HG03432 (cell line): ENCODE measurements at regions not wholly inside any gene's neighbourhood (a gene's known extent, or its start where the extent isn't known, plus 50 kb on each side); places are given as distances from the start of the nearest gene placed in this dataset.

Experiments used
- ATAC-seq: cut with Tn5 transposase; IDR thresholded peaks from one replicate; pipeline ENCODE4 v1.9.1; 2021; ENCODE audit warnings: mild to moderate bottlenecking, moderate library complexity; ENCODE audit not compliant: unreplicated experiment

DNA sequence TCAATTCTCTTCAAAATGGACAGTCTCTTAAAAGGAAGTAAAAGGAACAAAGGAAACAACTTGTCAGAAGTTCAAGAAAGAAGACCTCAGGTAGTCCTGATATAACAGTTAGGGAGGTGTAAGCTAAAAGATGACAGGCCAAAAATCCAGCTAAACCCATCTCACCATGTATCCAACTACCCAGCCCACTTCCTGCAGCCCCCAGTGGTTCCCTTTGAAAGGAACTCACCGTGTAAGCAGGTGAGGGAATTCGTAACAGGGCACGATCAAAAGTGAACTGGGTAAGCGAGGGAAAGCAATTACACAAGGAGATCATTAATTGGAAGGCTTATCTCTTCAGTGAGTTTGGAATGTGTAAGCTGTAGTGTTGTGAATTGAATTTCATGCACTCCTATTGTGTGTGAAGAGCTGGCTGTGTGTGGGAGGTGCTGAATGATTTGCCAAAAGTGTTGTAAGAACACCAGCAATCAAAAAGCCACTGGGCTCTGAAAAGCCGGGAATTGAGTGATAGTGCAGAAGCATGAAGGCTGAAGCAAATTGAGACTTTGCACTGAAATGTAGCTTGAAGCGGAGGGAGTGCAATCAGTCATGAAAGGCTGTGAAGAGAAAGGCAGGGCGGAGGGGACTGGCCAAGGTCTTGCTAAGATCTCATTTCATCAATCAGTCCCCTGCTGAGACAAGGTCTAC is 914.2 kb upstream of the LCORL start:
- ATAC-seq, result no peak

DNA sequence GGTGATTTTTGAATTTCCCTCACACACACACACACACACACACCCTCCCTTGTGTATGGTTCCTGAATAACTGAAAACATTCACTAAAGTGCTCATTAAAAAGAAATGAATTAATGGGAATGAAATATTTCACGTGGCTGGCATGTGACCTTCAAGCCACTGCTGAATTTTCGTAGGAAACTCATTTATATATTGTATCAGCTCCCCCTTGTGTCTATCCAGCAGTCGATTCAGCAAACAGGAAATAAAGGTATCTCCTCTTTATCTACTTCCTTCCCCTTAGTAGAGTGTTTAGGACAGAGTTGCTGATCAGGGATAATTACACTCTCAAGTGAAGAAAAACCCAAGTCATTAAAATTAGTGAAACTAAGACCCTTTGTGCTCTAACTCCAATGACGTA is 912.6 kb upstream of the LCORL start:
- no peak for ATAC-seq

DNA sequence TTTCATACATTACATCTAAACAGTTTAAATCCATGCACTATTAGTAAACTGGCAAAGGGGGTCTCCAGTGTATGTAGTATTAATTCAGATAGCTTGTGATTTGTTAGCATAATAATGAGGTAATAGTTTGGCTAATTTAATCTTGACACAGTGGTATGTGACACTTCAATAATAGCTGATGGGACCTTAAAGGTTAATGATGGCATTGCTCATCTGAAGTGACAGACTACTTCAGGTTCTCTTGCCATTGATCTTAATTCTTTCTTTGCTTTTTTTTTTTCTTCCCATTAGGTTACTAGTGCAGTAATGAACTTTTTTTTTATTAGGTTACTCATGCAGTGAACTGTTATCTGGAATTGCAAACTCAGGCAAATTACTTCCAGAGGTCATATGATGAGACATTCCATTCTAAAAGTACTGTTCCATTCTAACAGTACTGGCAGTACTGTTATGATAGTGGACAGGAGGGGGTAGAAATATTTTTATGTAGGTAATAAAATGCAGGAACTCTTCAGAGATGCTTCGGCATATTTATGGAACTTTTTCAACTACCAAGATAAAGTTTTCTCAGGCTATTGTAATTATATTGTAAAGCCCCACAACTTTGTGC is 911.3 kb upstream of the LCORL start:
- no peak for ATAC-seq

DNA sequence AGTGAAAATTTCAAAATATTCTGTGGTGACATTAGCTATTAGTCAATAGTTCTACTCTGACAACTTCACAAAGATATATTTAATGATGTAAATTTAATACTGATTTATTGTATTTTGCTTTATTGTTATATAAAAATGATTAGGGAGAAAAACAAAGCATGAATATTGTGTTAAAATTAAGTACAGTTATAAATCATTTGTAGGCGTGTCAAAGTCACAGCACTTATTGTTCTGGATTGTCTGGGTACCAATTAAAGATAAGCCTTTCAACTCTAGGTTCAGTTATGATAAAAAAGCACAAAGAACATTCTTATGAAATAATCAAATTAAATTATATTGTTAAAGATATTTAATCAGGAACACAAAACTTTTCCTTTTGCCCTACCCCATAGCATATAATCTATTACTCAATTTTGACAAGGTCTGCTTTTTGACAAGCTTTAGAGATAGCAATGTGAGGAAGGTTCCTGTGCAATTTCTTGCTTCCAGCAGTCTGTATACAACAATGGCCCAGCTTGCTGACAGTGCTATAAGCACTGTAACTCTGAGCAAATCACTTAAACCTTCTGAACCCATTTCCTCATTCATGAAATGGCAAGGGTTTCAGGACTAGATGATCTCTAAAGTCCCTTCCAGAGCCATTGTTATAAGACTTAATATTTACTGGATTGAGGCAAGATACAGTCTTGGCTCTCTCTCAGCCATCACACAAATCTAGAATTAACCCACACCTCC is 910.3 kb upstream of the LCORL start:
- no peak for ATAC-seq

DNA sequence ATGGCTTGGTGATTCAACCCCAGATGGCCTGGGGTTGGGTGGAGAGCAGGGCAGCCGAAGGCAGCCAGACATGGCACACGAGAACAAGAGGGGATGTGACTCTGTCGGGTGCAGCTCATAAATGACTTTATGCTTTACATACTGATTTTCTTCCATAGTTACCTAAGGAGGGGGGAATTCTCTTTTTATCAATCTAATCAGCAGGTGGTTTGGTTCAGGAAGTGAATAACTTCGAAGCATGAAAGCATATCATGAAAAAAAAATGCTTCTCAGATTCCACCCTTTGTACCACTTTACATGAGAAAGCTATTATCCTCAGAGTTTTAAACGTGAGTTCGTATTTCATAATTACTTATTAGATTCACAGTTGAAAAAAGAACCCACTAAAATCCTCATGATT is 908.9 kb upstream of the LCORL start:
- no peak for ATAC-seq

DNA sequence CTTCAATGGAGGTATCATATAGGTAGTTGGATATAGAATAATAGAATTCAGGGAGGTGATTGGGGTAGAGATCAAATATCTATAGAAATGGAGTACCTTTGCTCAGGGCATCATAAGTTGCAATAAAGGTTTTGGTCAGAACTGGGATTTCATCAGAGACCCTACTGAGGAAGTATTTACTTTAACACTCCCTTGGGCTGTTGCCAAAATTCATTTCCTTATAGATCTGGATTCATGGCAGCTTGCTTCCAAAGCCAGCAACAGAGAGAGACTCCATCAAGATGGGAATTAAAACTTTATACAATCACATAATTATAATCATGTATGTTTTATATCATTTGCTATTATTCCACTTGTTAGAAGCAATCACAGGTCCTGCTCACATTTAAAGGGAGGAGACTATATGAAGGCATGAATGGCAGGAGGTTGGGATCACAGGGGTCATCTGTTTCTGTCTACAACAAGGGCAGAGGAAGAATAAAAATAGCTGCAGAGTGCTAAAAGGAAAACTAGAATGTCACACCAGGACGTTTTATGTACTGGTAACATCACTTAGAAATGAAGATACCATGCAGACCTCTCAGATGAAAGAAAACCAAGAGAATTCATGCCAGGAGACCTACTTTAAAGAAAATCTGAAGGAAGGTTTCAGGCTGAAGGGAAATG is 902.1 kb upstream of the LCORL start:
- no peak for ATAC-seq

DNA sequence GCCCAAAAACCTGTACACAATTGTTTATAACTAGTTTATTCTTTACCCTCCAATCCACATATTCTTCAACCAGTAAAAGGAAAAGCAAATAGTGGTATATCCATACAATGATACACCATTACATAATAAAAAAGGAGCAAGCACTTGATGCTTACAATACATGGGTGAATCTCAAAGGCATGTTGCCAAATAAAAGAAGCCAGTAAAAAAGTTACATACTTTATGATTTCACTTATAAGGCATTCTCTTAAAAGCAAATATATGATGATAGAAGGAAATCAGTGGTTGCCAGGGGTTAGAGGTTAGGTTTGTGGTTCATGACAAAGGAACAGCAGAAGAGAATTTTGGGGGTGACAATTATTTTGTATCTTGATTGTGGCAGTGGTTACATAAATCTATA is 896.1 kb upstream of the LCORL start:
- no peak for ATAC-seq

DNA sequence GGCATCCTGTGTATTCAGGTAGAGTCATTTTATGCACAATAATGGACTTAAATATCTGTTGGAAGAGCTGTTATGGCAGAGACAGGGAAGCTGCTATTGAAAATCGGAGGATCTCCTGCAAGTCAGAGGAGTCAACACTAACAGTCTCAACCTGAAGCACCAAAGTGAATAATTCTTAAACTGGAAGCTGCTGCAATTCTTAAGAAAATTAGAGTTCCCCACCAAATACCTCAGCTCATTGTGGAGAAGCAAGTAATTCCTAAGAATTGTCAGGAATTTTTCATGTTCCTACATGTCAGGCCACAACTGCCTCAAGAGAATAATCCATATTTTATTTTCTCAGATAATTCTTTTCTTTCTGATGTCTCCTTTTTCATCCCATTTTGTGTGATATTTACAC is 892.6 kb upstream of the LCORL start:
- no peak for ATAC-seq

DNA sequence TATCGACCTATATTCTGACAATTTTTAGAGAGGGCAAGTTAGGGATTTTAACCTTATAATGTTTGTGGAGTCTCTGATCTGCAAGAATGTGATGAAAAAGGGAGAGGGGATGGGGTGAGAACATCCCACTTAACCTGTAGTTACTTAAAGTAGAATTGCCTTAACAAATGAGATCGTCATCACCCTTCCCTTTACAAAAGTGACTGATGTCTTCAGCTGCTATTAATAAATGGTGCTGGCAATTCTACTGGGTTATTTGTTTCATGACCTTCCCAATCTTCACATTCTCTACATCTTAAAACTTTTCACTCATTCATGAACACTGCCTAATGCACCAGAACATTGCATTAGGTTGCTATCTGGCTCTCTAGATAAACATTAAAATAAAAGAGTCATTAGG is 873.4 kb upstream of the LCORL start:
- ATAC-seq, result no peak

DNA sequence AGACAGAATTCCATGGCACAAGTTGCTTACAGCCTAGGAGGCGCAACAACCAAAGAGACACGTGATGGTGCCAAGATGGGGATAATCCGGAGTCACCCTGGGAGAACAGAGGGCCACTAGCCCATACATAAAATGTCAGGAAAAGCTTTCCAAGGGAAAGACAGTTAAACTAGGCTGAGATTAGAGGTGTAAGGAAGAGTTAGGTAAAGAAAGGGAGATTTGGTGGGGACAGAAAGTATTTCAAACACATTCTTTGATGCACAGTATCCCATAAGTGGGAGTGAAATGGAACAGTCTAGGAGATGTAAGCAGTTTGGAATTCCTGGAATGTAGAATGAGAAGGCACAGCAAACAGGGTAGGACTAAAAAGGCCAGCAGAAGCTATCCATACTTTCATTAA is 860.9 kb upstream of the LCORL start:
- no peak for ATAC-seq

DNA sequence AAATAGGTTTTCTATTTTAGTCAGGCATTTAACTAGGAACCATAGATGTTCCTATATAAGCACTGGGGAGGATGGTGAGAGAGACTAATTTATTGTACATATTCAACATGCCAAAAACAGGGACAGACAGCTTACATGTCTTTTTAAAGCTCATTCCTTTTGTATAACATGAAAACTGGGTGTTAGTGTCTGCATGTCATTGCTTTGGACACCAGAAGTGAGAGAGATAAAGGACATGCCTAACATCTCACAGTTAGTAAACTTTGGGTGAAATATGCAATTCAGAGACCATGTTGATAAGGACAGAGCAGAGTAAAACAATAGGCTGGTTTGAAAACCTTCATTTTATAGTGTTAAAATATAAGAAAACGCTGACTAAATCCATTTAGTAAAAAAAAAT is 860.0 kb upstream of the LCORL start:
- ATAC-seq, result no peak

DNA sequence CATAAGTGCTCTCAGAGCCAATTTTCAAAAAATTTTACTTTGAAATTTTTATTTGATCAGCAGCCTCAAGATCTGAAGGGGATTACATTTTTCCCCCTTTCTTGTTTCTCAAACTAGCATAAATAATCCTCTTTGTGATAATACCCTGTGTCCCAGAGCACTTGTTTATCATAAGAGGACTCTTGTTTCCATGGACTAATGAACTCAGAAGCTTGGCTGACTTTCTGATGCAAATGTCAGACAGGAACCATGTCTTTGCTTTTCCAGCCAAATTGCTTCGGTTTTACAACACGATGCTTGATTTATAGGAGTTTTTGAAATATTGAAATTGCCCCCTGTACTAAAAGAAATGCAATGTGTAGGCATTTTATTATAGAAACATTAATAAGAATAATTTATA is 859.3 kb upstream of the LCORL start:
- no peak for ATAC-seq

DNA sequence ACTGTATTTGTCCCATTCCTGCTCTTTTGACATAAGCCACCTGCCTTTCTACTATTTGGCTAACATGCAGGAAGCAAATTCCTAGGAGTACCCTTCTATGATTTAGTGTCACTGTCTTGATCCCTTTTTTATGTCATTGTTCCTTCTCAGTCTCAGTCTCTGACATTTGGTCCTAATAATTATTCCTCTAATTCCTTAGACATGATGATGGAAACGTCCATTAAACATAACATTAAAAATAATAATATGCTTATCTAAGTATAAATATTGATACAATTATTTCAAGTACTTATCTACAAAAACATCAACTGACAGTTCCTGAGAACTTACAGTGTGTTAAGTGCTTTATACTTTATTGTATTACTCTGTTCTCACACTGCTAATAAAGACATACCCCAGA is 857.0 kb upstream of the LCORL start:
- no peak for ATAC-seq

DNA sequence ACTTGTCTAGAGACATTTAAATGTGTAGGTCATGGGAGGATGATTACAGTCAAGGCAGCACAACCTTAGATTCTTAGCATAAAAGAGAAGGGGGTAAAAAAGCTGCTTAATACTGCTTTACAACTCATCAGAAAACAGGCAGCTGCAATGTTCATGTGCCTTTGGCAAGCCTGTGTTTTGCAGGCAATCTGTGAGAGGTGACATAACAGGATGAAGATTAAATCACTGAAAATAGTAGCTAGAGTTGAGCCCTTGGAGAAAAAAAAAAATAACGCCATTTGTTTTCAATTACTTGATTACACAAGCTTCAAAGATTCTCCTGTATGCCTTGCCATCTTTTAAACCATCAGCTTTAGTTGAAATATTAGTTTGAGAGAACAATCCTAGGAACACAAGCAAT is 847.6 kb upstream of the LCORL start:
- ATAC-seq, result no peak

DNA sequence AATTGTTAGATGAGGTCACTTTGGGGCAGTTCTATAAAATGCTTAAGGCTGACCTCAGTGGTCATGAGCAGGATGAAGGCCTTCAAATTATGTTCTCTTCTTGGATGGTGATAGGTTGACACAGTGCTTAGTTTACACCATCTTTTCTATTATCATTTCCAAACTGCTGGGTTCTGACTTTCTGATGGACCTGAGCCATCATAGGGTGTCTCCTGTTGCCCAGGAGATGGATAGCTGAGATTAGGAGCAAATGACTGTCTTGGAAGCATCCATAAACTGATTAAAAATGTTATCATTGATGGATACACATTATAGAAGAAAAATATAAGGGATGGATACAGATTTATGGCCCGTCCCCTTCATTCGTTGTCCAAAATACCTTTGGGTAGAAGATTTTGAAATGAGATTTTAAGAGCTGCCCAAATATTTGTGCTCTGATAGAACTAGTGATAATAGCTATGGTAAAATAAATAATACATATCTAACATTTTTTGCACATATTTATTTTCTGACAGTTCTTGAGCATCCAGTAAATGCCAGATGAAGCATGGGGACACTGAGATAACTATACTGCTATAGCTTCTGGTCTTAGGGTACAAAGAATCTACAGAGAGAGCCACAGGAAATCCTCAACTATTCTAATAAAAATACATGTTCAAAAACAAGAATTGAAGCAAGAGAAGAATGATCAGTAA is 839.4 kb upstream of the LCORL start:
- ATAC-seq, result no peak

DNA sequence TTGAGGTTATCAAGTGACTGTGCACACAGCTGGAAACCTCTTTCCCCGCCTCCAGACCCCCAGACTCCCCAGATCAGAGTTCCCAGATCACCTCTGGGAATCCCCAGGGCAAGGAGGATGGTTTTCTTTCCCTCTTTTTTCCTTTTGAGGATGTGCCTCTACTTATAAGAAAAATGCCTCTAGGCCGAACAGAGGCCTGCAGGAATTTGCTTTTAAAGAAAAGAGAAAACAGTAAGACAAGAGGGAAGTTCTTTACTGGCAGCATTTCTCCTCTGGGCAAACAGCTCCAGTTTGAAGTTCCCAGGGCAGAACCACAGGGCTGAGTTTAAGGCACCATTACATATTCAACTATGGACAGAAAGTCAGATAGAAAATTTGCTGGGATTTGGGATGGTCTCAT is 837.9 kb upstream of the LCORL start:
- no peak for ATAC-seq

DNA sequence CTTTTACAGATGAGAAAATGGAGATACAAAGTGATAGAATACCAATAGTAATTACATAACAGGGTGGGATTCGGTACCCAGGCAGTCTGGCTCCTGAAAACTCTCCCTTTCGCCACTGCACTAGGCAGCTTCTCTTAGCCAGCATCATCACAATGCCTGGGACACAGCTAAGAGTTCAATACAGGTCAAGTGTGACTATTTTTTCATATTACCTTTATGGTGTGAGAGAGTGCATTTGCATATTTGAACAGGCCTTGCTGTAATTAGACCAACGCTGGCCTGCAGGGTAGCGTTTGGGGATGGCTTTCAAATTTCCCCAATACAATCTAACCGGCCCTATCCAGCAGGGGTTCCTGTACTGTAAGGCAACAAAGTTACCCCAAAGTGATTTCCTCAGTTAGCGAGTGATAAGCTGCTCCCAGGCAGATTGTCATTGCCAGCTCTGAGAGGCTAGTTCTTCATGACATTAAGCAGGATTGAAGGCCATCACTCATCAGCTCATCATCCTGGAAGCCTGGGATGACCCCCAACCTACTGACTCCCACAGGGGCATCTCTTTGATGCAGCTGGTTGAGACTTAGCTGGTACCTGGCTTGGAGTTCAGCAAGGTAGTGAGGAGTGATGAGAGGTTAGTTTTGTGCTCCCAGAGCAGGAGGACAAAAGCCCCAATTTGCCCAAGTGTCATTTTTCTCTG is 836.8 kb upstream of the LCORL start:
- no peak for ATAC-seq

DNA sequence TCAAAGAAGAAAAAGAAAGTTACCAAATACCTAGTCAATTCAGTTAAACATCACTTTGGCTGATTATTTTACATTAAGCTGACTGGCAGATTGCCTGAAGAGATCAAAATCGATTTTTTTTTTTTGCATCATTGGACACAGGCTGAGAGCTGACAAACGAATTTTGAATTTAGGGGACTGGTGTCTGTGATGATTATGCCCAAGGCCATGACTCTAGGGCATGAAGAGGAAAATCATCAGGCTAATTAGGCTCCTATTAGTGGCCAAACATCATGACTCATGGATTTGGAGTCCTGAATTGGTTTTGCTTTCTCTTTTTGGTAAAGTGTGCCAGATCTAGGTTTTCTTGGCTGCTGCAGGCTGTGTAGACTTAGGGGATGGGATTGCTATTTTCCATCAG is 829.3 kb upstream of the LCORL start:
- no peak for ATAC-seq

DNA sequence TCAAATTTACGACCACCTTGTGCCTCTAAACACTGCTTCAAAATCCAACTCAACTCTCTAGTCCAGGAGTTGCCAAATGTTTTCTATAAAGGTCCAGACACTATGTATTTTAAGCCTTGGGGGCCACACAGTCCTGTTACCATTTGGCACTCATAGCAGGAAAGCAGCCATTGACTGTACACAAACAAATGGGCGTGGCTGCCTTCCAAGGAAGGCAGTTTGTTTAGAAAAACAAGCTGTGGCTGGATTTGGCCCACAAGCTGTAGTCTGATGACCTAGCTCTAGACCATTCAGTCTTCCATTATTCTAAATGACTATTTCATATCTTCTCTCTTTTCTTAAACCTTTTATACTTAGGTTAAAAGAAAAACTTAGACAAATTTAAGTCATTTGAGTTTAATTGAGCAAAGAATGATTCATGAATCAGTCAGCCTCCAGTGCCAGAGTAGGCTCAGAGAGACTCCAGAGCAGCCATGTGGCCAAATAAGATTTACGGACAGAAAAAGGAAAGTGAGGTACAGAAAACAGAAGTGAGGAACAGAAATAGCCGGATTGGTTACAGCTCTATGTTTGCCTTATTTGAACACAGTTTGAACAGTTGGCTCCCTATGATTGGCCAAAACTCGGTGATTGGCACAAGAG is 825.8 kb upstream of the LCORL start:
- no peak for ATAC-seq

DNA sequence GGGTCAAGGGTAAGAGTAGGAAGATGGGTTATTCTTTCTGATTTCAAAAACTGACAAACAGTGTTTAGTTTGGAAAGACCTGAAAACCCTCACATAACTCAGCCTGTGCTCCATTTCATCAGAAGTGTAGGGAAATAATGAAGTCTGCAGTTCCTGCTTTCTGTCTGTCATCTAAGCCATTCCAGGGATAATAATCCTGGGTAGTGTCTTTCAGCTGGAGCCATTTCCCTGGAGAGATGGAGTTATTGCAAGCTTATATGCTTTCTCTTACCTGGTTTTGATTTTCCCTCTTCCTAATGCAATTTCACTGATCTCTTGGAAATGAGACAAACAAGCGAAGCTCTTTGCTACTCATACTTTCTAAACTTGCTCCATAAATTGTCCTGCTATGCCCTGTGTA is 824.8 kb upstream of the LCORL start:
- no peak for ATAC-seq
